COLO668 (cell line): ENCODE measurements at regions not wholly inside any gene's neighbourhood (a gene's known extent, or its start where the extent isn't known, plus 50 kb on each side); places are given as distances from the start of the nearest gene placed in this dataset.

Experiments used
- DNase-seq: peaks from one replicate; lab custom pipeline; 2025; ENCODE audit not compliant: unreplicated experiment; lab: John Stamatoyannopoulos, UW

DNA sequence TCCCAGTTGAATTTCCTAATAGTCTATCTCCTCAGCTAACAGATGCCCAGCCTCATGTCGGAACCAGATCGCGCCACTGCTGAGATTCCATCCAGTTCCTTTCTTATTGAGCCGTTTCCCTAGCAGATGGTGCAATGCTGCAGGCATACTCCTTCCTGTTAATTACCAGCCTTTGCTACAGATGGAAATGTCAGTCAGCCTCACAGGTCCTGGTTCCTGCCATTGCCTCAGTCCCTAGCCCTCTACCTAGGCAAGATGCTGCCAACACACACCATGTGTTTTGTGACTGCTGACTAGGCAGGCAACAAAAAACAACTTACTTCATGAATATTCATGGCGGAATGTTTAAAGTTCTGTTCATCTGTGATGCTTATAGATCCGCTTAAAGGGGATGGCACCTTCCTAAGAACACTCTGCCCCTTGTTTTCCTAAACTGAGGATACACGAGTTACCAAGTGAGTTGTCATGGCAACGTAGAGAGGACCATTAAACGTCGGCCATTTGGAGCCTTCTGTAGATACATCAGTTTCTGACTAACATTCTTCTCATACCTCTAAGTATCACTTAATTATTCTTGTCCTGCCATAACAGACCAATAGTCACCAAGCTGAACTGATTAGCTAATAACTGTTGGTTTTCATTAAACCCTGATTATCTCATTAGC lies 749.5 kb downstream of the RNF144A start:
- no peak for DNase-seq

DNA sequence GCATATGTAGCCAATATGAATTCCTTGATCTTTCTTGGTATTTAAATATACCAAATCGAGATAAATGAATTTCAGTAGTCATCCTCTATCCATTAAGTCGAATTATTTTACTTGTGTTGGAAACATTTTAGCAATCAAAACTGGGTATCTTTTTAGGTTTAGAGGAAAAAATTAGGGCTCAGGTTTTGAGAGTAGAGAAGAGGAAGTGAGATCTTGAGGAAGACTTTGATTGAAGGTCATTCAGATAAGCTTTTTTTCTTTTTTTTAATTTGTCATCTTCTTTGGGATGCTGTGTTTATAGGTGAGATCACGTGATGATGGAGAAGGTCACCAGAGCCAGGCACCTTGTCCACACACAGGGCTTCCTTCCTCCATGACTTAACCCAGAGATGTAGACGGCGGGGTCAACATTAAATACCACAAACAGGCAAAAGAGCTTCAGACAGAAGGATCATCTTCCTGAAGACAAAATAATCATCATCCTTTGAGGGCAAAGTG lies 750.1 kb downstream of the RNF144A start:
- no peak for DNase-seq

DNA sequence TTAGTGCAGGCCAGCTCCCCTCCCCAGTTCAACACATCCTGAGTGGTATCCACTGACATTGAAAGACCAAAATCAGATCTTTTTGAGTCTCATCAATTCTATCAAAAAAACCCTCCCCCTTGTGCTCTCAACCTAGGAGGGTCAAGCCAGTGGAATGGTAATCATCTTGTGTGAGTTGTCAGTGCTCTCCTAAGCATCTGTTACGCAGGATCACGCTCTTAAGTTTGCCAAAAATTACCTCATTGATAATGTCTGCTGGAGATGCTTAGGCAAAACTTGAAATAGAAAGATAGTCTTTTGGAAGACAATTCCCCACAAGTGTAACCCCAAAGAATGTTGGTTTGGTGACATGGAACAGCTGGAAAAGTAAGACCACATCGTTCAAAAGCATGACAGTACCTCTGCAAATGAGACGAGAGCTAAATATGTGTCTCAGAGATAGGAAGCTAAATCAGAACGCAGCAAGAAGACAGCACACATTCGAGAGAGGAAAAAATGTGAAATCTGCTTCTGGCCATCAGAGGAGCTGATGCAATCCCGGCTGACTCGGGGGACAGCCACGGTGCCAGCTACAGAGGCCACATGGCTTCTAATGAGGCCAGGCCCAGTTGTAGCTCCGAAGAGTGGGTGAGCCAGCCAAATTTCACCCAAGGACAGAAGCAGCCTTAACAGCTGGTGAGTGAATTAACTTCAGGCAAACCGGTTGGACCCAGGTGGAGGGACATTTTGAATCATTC lies 753.9 kb downstream of the RNF144A start:
- DNase-seq, result no peak

GRCh38 chr2:7672027-7672684 lies 754.9 kb downstream of the RNF144A start:
- DNase-seq, result peak; percentile 39

- DNase-seq, result no peak
Measured at GRCh38 chr2:7672685-7673071, 755.5 kb downstream of the RNF144A start.

- DNase-seq, result no peak
Measured at GRCh38 chr2:7673101-7673500, 755.9 kb downstream of the RNF144A start.

GRCh38 chr2:7673853-7674252 lies 756.6 kb downstream of the RNF144A start:
- DNase-seq, result no peak

DNA sequence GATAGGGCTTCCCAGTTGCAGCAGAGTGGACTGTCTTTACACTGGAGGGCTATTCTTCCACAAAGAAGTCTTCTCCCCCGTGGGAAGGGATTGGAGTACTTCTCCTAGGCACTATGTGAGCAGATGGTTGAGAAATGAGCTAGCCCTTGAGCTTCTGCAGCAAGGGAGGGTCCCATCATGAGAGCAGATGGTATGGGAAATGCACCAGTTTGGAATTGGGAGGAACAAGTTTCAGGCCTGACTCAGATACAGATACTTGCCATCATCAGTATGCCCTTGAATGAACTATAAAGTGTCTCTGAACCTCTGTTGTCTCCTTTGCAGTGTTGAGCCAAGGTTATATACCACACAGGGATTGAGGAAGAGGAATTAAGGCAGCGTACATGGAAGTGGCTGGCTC lies 757.4 kb downstream of the RNF144A start:
- no peak for DNase-seq

DNA sequence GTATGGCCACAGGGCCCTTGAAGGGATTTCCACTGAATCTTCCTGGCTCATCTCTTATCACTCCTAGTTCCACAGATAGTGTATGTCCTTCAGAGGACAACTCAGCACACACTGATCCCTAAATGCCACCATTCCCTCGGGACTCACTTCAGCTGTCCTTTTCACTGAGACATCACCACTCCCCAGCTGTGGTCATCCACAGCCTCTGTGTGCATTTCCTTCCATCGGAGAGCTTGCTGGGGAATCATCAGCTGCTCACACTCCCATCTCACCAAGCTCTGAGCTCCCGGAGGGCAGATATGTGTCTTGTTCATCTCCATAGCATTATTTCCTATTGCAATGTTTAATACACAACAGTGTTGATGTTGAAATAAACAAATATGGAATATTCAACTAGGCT lies 759.5 kb downstream of the RNF144A start:
- no peak for DNase-seq

DNA sequence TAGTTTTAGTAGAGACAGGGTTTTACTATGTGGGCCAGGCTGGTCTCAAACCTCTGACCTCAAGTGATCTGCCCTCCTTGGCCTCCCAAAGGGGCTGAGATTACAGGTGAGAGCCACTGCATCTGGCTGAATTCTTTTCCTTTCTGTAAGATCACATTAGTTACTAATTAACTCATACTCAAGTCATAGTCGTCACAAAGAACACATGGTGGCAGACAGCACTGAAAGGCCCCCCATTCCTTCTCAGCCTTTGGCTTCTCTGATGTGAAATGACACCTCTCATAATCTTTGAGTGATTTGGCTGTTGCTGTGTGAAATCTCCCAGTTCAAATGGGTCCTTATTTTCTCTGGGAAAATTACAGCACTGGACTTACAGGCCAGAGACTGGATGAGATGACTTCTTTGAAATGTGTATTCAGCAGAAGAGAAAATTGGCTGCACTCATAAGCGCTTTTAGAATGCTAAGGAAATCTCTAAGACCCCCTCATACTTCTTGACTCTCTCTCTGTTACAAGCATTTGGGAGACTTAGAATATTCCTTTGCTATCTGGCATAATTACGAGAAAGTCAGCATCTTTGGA lies 764.8 kb downstream of the RNF144A start:
- no peak for DNase-seq

DNA sequence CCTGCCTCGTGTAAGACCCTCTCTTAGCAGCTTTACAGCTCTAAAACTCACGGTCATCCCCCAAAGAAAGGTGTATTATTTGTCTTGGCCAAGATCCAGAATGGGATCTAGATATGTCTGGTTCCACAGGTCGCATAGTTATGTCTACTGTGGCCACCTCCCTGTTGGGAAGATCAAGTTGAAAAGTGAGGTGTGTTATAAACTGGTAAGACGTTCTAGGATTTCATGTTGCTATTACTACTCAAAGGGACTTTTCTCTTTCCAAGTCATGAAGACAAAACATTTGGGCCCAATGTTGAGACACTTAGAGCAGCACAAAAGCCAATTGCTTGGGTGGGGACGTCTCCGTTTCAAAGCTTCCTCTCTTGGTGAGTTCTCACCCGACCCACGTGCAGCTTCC lies 766.0 kb downstream of the RNF144A start:
- no peak for DNase-seq

- no peak for DNase-seq
Measured at GRCh38 chr2:7683708-7684107, 766.5 kb downstream of the RNF144A start.

GRCh38 chr2:7685342-7686015 lies 768.3 kb downstream of the RNF144A start:
- DNase-seq, result no peak

GRCh38 chr2:7686016-7686385 lies 768.8 kb downstream of the RNF144A start:
- DNase-seq, result no peak

GRCh38 chr2:7691961-7692656 lies 774.9 kb downstream of the RNF144A start:
- no peak for DNase-seq

- no peak for DNase-seq
Measured at GRCh38 chr2:7692657-7693161, 775.5 kb downstream of the RNF144A start.

- no peak for DNase-seq
Measured at GRCh38 chr2:7693246-7694075, 776.2 kb downstream of the RNF144A start.

GRCh38 chr2:7694076-7694985 lies 777.1 kb downstream of the RNF144A start:
- DNase-seq, result no peak
